Testis (tissue), 2 donors: ENCODE measurements at regions not wholly inside any gene's neighbourhood (a gene's known extent, or its start where the extent isn't known, plus 50 kb on each side); places are given as distances from the start of the nearest gene placed in this dataset.
A peak's percentile ranks its signal among the peaks of the same experiment; 100 is the strongest.

Experiments used
- DNase-seq: peaks from one replicate; pipeline ENCODE4 v3.0.0-alpha.2; 2019
- H3K27ac ChIP-seq, 2 donors: fragments of 200-600 bp; sonication (generic); one replicate each; pipeline ENCODE4 v1.5.1; 2019
- H3K27me3 ChIP-seq: fragments of 200-600 bp; sonication (generic); one replicate; pipeline ENCODE4 v1.5.1; 2019
- H3K36me3 ChIP-seq: fragments of 200-600 bp; sonication (generic); one replicate; pipeline ENCODE4 v1.5.1; 2017; ENCODE audit warnings: low read depth; ENCODE audit errors: missing control alignments
- H3K4me1 ChIP-seq: fragments of 200-600 bp; sonication (generic); one replicate; pipeline ENCODE4 v1.5.1; 2019
- H3K4me3 ChIP-seq, 2 donors: fragments of 200-600 bp; sonication (generic); one replicate each; pipeline ENCODE4 v1.5.1; 2017 to 2019
- H3K9me3 ChIP-seq: fragments of 200-600 bp; sonication (generic); one replicate; pipeline ENCODE4 v1.5.1; 2017
- CTCF ChIP-seq, 3 experiments: fragments of 450-650 bp in 2 of 3; fragments of 200-600 bp in 1 of 3; sonication (generic) in 1 of 3; IDR thresholded peaks; one replicate each; pipeline ENCODE4 v1.5.1; 2016 to 2019; ENCODE audit warnings: antibody characterized with exemption in 3 of 3, mild to moderate bottlenecking in 2 of 3, moderate library complexity in 1 of 3
- POLR2A ChIP-seq: fragments of 450-650 bp; IDR thresholded peaks from one replicate; pipeline ENCODE4 v1.6.1; 2017; ENCODE audit warnings: antibody characterized with exemption, mild to moderate bottlenecking, moderate library complexity
- WGBS, 2 donors: methylation state at CpG; one replicate each; pipeline ENCODE4 v1.1.5; 2018; 5-methylcytosine and 5-hydroxymethylcytosine counted together
- intact Hi-C: fragments of 100-400 bp; cut with DNase I; formaldehyde crosslinking; loops from one replicate; pipeline ENCODE4 v1.15.1; 2023; ENCODE audit warnings: low total_unique reads

GRCh38 chr12:131448254-131448795 is 262.6 kb upstream of the SFSWAP start:
- WGBS, 2 donors, result 64 to 83% methylated on average over 12 to 13 of the region's 13 CpGs

GRCh38 chr12:131449027-131449426 is 261.9 kb upstream of the SFSWAP start:
- Histone ChIP-seq H3K27me3 (no peaks in the 10 kb centered on the region), H3K9me3 (no peaks in the 10 kb centered on the region), H3K27ac (no peak overlapping the region), H3K36me3 (no peaks in the 10 kb centered on the region), H3K4me3 (no peak overlapping the region), H3K4me1 (peaks cover 6% of the 10 kb centered on the region)
- 93 to 94% methylated on average over 6 of the region's 6 CpGs for WGBS, 2 donors
- TF ChIP-seq CTCF (IDR thresholded peaks at IDR 0.05), result no peak
- TF ChIP-seq POLR2A, result no peak
- intact Hi-C loops, result no loop called here
- DNase-seq, result no peak

More at GRCh38 chr12:131448254-131448795, 262.6 kb upstream of the SFSWAP start:
- no peaks in the 10 kb centered on the region for H3K9me3 ChIP-seq
- TF ChIP-seq CTCF (IDR thresholded peaks at IDR 0.05) (no peak), POLR2A (no peak)
- intact Hi-C loops, result no loop called here
- H3K4me3 ChIP-seq, result no peak overlapping the region
- H3K27me3 ChIP-seq, result no peaks in the 10 kb centered on the region
- H3K4me1 ChIP-seq, result peaks cover 6% of the 10 kb centered on the region
- peak; percentile 4 for DNase-seq
- no peaks in the 10 kb centered on the region for H3K36me3 ChIP-seq
- no peak overlapping the region for H3K27ac ChIP-seq

GRCh38 chr12:131452444-131452860 is 258.4 kb upstream of the SFSWAP start:
- WGBS, 2 donors, result 6 to 19% methylated on average over 10 of the region's 10 CpGs
- no peaks in the 10 kb centered on the region for H3K4me1 ChIP-seq
- H3K9me3 ChIP-seq, result no peaks in the 10 kb centered on the region
- no peaks in the 10 kb centered on the region for H3K36me3 ChIP-seq
- no peaks in the 10 kb centered on the region for H3K27me3 ChIP-seq
- intact Hi-C loops, result no loop called here
- H3K27ac ChIP-seq, result no peak overlapping the region
- peak in 2 of 3 experiments; percentile 25 to 32 for TF ChIP-seq CTCF (IDR thresholded peaks at IDR 0.05)
- no peak for TF ChIP-seq POLR2A
- H3K4me3 ChIP-seq, result no peak overlapping the region
- DNase-seq, result peak; percentile 40

- 68 to 71% methylated on average over 12 of the region's 12 CpGs for WGBS, 2 donors
- H3K4me1 ChIP-seq, result no peaks in the 10 kb centered on the region
- intact Hi-C loops, result no loop called here
- TF ChIP-seq CTCF (IDR thresholded peaks at IDR 0.05) (peak; percentile 50 to 76 (median 66)), POLR2A (no peak)
- H3K27me3 ChIP-seq, result no peaks in the 10 kb centered on the region
- no peaks in the 10 kb centered on the region for H3K36me3 ChIP-seq
- H3K27ac ChIP-seq, result no peak overlapping the region
- DNase-seq, result peak; percentile 65
- no peaks in the 10 kb centered on the region for H3K9me3 ChIP-seq
- H3K4me3 ChIP-seq, result no peak overlapping the region
These were observed 256.3 kb upstream of the SFSWAP start for GRCh38 chr12:131454418-131455217.

GRCh38 chr12:131455218-131455506 is 255.7 kb upstream of the SFSWAP start:
- H3K27me3 ChIP-seq, result no peaks in the 10 kb centered on the region
- H3K4me1 ChIP-seq, result no peaks in the 10 kb centered on the region
- H3K4me3 ChIP-seq, result no peak overlapping the region
- no peak overlapping the region for H3K27ac ChIP-seq
- H3K9me3 ChIP-seq, result no peaks in the 10 kb centered on the region
- TF ChIP-seq POLR2A (no peak), CTCF (IDR thresholded peaks at IDR 0.05) (no peak)
- intact Hi-C loops, result no loop called here
- H3K36me3 ChIP-seq, result no peaks in the 10 kb centered on the region
- no peak for DNase-seq
- WGBS, 2 donors, result 74 to 86% methylated on average over 10 of the region's 10 CpGs
